Fibroblast of villous mesenchyme (primary cell): ENCODE measurements at regions not wholly inside any gene's neighbourhood (a gene's known extent, or its start where the extent isn't known, plus 50 kb on each side); places are given as distances from the start of the nearest gene placed in this dataset.

Experiments used
- DNase-seq: peaks from one replicate; pipeline ENCODE4 v3.0.0-alpha.2; 2010; ENCODE audit warnings: low read depth
- H3K4me3 ChIP-seq: 2 replicates; pipeline ENCODE4 v1.5.1; 2011; ENCODE audit warnings: low read depth, mild to moderate bottlenecking, low read length
- CTCF ChIP-seq: IDR thresholded peaks from 2 replicates; pipeline ENCODE4 v1.5.1; 2012; ENCODE audit warnings: low read depth, mild to moderate bottlenecking, low read length; ENCODE audit not compliant: insufficient read depth

DNA sequence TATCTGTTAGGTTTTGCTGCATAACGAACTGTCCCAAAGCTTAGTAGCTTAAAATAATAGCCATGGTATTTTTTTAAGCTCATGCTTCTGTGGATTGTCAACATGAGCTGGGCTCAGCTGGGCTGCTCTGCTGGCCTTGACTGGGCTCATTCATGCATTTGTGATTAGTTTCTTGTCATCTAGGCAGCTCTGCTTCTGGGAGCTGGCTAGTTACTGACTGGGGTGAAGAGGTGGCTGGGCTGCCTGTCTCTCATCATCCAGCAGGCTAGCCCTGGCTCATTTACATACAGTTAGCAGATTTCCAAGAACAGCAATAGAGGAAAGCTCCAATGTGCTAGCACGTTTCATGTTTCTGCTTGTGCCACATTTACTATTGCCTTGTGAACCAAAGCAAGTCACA is 165.1 kb upstream of the PCSK2 start:
- no peak for DNase-seq
- no peak overlapping the region for H3K4me3 ChIP-seq
- no peak for TF ChIP-seq CTCF

- H3K4me3 ChIP-seq: no peak overlapping the region
- DNase-seq: no peak
- no peak for TF ChIP-seq CTCF
Observed at GRCh38 chr20:17062712-17063111, 164.1 kb upstream of the PCSK2 start.

- DNase-seq: no peak
- TF ChIP-seq CTCF: no peak
- H3K4me3 ChIP-seq: no peak overlapping the region
Observed at GRCh38 chr20:17066902-17067301, 159.9 kb upstream of the PCSK2 start.

DNA sequence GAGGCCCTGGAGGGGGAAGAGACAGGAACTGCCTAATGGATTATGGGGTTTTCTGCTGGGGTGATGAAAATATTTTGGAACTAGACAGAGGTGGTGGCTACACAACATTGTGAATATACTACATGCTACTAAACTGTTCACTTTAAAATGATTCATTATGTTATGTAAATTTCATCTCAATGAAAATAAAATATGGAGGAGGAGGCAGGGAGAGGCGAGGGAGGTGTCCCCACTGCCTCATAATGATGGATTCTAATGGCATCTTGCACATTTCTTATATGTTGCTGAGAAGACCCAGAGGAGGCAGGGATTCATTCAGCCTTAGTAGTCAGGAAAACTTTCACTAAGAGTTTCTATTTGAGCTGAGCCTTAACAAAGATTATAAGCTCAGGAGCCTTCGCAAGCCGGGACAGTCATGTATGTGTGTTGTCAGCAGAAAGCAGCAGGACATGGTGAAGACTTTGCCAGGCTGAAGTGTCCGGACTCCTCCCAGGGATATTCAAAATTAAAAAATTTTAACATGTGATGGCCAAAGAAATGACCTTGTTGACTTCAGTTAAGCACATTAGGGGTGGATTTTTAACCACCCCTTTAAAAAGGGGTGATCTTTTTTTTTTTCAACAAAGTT is 158.6 kb upstream of the PCSK2 start:
- no peak for DNase-seq
- H3K4me3 ChIP-seq: no peak overlapping the region
- TF ChIP-seq CTCF: no peak

DNA sequence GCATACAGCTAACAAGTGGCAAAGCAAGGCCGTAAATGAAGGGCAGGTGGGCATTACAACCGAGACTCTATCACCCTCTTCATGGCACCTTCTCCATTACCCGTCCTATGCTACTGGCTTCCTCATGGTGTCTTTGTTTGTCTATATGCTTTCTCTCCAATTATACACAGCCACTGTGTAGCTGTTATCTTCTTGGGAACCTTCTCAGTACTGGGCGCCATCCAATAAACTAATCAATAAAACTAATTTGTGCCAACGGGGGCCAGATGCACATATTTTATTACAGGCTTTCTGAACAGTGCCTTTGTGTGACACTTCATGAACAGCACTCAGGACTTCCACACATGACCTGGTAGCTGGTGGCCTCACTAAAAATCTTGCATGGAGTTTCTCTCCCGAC is 149.8 kb upstream of the PCSK2 start:
- H3K4me3 ChIP-seq: no peak overlapping the region
- DNase-seq: no peak
- no peak for TF ChIP-seq CTCF

DNA sequence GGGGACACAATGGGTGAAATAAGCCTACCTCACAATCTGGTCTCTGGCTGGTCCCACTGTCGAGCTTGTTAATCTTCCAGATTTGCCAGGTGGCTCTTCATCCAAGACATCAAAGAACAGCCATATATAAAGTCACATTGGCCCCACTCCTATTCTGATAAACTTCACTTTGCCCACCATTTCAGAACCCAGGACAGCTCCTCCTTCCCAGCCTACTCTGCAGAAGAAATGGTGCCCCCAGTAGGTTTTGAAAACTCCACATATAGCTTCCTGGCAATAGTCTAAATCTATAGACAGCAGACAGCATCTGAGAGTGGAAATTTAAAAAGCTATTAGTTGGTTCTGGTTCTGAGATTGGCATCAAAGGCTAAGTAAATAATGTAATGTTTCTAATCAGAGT is 143.1 kb upstream of the PCSK2 start:
- H3K4me3 ChIP-seq: no peak overlapping the region
- DNase-seq: no peak
- TF ChIP-seq CTCF: no peak

DNA sequence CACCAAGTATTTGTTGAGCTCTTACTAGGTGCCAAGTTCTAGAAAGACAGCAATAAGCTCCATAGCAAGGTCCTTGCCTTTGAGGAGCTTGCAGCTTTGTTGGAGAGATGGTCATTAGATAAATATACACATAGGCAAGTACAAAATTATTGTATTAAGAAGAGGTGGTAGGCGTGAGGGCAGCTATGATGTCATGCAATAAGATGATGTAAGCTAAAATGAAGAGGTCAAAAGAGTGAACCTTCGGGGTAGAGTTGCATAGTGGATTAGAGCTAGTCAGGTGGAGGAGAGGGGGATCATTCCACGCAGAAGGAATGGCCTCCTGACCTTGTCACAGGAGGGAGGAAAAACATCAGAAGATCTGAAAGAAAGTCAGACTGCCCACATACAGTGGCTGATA is 141.9 kb upstream of the PCSK2 start:
- DNase-seq: no peak
- no peak overlapping the region for H3K4me3 ChIP-seq
- no peak for TF ChIP-seq CTCF
